Spleen (tissue), 11 donors: ENCODE measurements at regions not wholly inside any gene's neighbourhood (a gene's known extent, or its start where the extent isn't known, plus 50 kb on each side); places are given as distances from the start of the nearest gene placed in this dataset.

Experiments
- DNase-seq: peaks from one replicate; pipeline ENCODE4 v3.0.0-alpha.2; 2020
- H3K27ac ChIP-seq, 8 donors: fragments of 200-600 bp; sonication (generic) in 7 of 8; 1 replicate in 4 of 8; 2 replicates in 4 of 8; pipeline versions ENCODE4 v1.5.0 to v1.8.0; 2016 to 2021; ENCODE audit warnings: inconsistent platforms in 4 of 8, mild to moderate bottlenecking in 4 of 8, moderate library complexity in 1 of 8
- H3K27me3 ChIP-seq, 7 donors: fragments of 200-600 bp; sonication (generic) in 6 of 7; replicated peaks in 1 of 7; 1 replicate in 4 of 7; 2 replicates in 3 of 7; pipeline versions ENCODE4 v1.5.0 to v1.8.0; 2016 to 2021; ENCODE audit warnings: inconsistent platforms in 3 of 7, mild to moderate bottlenecking in 1 of 7
- H3K36me3 ChIP-seq, 6 donors: fragments of 200-600 bp; sonication (generic) in 5 of 6; 1 replicate in 4 of 6; 2 replicates in 2 of 6; pipeline versions ENCODE4 v1.5.0 to v1.8.0; 2016 to 2021; ENCODE audit warnings: inconsistent platforms in 2 of 6
- H3K4me1 ChIP-seq, 6 donors: fragments of 200-600 bp; sonication (generic) in 5 of 6; 1 replicate in 3 of 6; 2 replicates in 3 of 6; pipeline versions ENCODE4 v1.5.0 to v1.8.0; 2016 to 2021; ENCODE audit warnings: inconsistent platforms in 3 of 6
- H3K4me3 ChIP-seq, 8 donors: fragments of 200-600 bp; sonication (generic) in 7 of 8; 1 replicate in 4 of 8; 2 replicates in 4 of 8; pipeline versions ENCODE4 v1.5.0 to v1.8.0; 2016 to 2021; ENCODE audit warnings: inconsistent platforms in 4 of 8, mild to moderate bottlenecking in 4 of 8, moderate library complexity in 2 of 8
- H3K9me3 ChIP-seq, 8 donors: fragments of 200-600 bp; sonication (generic) in 7 of 8; 1 replicate in 4 of 8; 2 replicates in 4 of 8; pipeline versions ENCODE4 v1.5.0 to v1.8.0; 2016 to 2021; ENCODE audit warnings: inconsistent platforms in 4 of 8
- POLR2A ChIP-seq, 3 donors: fragments of 450-650 bp; IDR thresholded peaks; one replicate each; pipeline ENCODE4 v1.5.1; 2017; ENCODE audit warnings: antibody characterized with exemption in 3 of 3, mild to moderate bottlenecking in 1 of 3
- POLR2AphosphoS5 ChIP-seq, 3 donors: sonication (generic); formaldehyde crosslinking; IDR thresholded peaks; one replicate each; pipeline ENCODE4 v1.5.1; 2017; ENCODE audit warnings: antibody characterized with exemption in 3 of 3
- WGBS, 5 donors: extraction: QIAGEN DNeasy Blood & Tissue Kit in 3 of 5; methylation state at CpG; one replicate each; pipeline versions ENCODE4 v1.1.5 to v1.1.7; 2013 to 2018; 5-methylcytosine and 5-hydroxymethylcytosine counted together
- intact Hi-C: fragments of 100-400 bp; cut with DNase I; formaldehyde crosslinking; loops from one replicate; pipeline ENCODE4 v1.15.0; 2023; ENCODE audit warnings: low total_unique reads
- TF ChIP-seq, protein P1 (sequence below), 11 experiments: fragments of 200-600 bp in 7 of 11; fragments of 450-650 bp in 4 of 11; sonication (generic) in 4 of 11; IDR thresholded peaks in 8 of 11; conservative IDR thresholded peaks in 3 of 11; 1 replicate in 7 of 11; 2 replicates in 4 of 11; pipeline versions ENCODE4 v1.4.0 to v1.8.0; 2016 to 2021; ENCODE audit warnings: antibody characterized with exemption in 11 of 11, inconsistent platforms in 4 of 11, mild to moderate bottlenecking in 1 of 11
- donor health status: healthy with polysubstance abuse.
- donor health status: DM: no; HTN: no; CAD: no; lungs with moderate emphysema.
- donor health status: DM: no; HTN: no; CAD: no.
- donor health status: Bipolar disorder and iron deficiency.
- donor health status: healthy.
- donor health status: DM: no; HTN: no; CAD: no.
- donor health status: DM: yes; HTN: yes; CAD: no.

DNA sequence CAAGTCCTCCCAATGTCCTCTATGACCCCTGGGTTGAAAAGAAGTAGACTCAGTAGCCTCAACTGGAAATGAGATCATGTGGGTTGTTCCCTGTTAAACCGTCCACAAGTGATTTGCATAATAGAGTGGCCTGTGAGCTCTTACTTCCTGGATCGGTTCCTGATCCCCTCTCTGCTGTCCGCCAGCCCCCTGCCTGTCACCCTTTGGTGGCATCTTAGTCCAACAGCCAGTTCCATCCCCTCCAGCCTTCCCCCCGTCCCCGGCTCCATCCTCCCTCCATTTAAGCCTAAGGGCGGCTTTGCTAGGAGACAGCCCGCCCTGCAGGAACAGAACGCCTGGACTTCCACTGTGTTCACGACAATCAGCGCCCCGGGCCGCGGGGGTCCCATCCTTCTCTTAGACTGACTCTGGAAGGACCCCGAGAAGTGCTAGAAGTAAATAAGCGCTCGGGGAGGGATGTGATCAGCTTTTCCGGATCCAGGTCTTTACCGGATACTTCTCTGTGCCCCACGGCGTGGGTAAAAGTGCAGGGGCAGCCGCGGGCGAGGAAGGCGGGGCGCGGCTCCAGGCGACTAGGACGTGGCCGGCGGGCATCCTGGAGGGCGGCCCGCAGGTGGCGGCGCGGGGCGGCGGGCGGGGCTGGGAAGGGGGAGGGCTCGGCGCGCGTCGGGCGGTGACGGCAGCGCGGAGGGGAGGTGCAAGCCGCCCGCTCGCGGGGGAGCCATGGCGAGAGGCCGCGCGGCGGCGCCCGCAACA is 51.2 kb upstream of the ULK4 start:
- no peaks in the 10 kb centered on the region for H3K9me3 ChIP-seq
- DNase-seq, result peak; percentile 97
- H3K4me3 ChIP-seq, result peak overlapping the region; percentile 42 to 94 (median 68)
- intact Hi-C loops, result loop anchor here (10.0 kb wide), 1 partner anchor 48 kb away; the partner anchor contains the start of gene ULK4
- H3K36me3 ChIP-seq, result no peaks in the 10 kb centered on the region
- H3K27ac ChIP-seq, result peak overlapping the region; percentile 94 to 100 (median 98)
- peak; percentile 77 to 88 (median 83) for TF ChIP-seq POLR2AphosphoS5 (IDR thresholded peaks at IDR 0.05)
- peak in 2 of 3 donors; percentile 31 to 70 for TF ChIP-seq POLR2A (IDR thresholded peaks at IDR 0.05)
- TF ChIP-seq, protein P1, sequence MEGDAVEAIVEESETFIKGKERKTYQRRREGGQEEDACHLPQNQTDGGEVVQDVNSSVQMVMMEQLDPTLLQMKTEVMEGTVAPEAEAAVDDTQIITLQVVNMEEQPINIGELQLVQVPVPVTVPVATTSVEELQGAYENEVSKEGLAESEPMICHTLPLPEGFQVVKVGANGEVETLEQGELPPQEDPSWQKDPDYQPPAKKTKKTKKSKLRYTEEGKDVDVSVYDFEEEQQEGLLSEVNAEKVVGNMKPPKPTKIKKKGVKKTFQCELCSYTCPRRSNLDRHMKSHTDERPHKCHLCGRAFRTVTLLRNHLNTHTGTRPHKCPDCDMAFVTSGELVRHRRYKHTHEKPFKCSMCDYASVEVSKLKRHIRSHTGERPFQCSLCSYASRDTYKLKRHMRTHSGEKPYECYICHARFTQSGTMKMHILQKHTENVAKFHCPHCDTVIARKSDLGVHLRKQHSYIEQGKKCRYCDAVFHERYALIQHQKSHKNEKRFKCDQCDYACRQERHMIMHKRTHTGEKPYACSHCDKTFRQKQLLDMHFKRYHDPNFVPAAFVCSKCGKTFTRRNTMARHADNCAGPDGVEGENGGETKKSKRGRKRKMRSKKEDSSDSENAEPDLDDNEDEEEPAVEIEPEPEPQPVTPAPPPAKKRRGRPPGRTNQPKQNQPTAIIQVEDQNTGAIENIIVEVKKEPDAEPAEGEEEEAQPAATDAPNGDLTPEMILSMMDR (IDR thresholded peaks at IDR 0.05 in 8 of 11, conservative IDR thresholded peaks at IDR 0.05 in 3 of 11), result peak in 3 of 11 experiments; percentile 11 to 41 (median 14)
- H3K27me3 ChIP-seq, result no peaks in the 10 kb centered on the region
- 1 to 2% (median 1%) methylated on average over 19 to 58 of the region's 58 CpGs for WGBS, 5 donors
- peaks cover 26 to 65% (median 44%) of the 10 kb centered on the region in 6 donors for H3K4me1 ChIP-seq

GRCh38 chr3:42012383-42012934 is 50.6 kb upstream of the ULK4 start:
- no peak for DNase-seq
- H3K4me3 ChIP-seq, result peak overlapping the region in 5 of 8 donors; percentile 64 to 94 (median 80)
- H3K4me1 ChIP-seq, result peaks cover 22 to 61% (median 41%) of the 10 kb centered on the region in 6 donors
- peak overlapping the region; percentile 94 to 100 (median 98) for H3K27ac ChIP-seq
- 16 to 35% (median 29%) methylated on average over 2 of the region's 2 CpGs for WGBS, 5 donors
- no peaks in the 10 kb centered on the region for H3K9me3 ChIP-seq
- intact Hi-C loops, result loop anchor here (10.0 kb wide), 1 partner anchor 48 kb away; the partner anchor contains the start of gene ULK4
- TF ChIP-seq POLR2A (IDR thresholded peaks at IDR 0.05), result no peak
- TF ChIP-seq, protein P1 (IDR thresholded peaks at IDR 0.05 in 8 of 11, conservative IDR thresholded peaks at IDR 0.05 in 3 of 11), result no peak
- TF ChIP-seq POLR2AphosphoS5 (IDR thresholded peaks at IDR 0.05), result no peak
- no peaks in the 10 kb centered on the region for H3K27me3 ChIP-seq
- no peaks in the 10 kb centered on the region for H3K36me3 ChIP-seq
